ENCODE measurements at regions not wholly inside any gene's neighbourhood (a gene's known extent, or its start where the extent isn't known, plus 50 kb on each side); places are given as distances from the start of the nearest gene placed in this dataset.

DNA sequence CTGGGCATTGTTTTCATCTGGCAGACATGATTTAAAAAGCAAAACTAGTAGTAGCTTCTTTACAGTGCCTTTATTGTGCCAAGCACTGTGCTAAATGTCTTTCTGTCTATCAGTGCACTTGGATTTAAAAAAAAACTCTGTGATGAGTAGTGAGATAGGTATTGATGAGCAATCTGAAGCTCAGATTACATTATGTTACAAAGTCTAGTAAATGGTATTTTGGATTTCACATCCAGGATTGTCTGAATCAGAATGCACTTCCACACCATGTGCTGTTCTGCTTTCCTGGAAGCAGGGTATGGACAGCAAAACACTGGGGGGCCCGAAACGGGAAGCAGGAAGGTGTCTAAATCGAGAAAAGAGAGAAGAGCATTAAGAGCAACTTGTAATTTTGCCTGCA is 103.4 kb upstream of the CCN2 start:
- TF ChIP-seq POLR2A (IDR thresholded peaks at IDR 0.05): no peak
- TF ChIP-seq, protein P1, sequence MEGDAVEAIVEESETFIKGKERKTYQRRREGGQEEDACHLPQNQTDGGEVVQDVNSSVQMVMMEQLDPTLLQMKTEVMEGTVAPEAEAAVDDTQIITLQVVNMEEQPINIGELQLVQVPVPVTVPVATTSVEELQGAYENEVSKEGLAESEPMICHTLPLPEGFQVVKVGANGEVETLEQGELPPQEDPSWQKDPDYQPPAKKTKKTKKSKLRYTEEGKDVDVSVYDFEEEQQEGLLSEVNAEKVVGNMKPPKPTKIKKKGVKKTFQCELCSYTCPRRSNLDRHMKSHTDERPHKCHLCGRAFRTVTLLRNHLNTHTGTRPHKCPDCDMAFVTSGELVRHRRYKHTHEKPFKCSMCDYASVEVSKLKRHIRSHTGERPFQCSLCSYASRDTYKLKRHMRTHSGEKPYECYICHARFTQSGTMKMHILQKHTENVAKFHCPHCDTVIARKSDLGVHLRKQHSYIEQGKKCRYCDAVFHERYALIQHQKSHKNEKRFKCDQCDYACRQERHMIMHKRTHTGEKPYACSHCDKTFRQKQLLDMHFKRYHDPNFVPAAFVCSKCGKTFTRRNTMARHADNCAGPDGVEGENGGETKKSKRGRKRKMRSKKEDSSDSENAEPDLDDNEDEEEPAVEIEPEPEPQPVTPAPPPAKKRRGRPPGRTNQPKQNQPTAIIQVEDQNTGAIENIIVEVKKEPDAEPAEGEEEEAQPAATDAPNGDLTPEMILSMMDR (IDR thresholded peaks at IDR 0.05): no peak

Measured in lower leg skin (tissue), 3 donors.